ENCODE measurements at regions not wholly inside any gene's neighbourhood (a gene's known extent, or its start where the extent isn't known, plus 50 kb on each side); places are given as distances from the start of the nearest gene placed in this dataset.

DNA sequence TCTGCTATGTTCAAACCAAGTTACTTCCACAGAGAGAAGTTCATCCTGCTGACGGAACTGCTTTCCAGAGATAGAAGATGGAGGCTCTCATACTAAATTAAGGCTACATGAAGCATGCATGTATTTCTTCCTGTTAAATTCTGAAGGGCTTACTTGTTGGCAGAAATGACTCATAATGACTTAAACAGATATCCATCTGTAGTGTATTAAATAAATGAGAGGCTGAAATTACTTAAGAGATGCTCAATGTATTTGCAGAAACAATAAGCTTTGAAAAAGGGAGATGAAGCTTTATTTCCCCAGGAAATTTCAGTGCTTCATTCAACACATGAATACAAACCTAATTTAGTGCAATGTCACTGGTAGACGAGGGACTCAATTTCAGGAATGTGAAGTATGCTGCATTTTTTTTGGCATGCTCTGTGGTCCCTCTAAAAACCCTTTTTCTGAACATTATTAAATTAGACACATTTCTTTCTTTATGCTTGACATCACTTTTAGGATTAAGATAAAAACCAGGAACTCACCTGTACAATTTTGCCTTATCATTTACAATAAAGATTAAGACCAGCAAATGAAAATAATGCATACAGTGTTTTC lies 759.1 kb upstream of the POU3F4 start:
- Histone ChIP-seq H2AFZ (ENCODE audit: low read length) (no peak overlapping the region), H3K4me1 (ENCODE audit: insufficient read depth, low read length, severe bottlenecking) (peaks cover 27% of the 10 kb centered on the region), H3K4me2 (ENCODE audit: low read length) (no peak overlapping the region), H3K9ac (ENCODE audit: low read length) (no peak overlapping the region), H3F3A (ENCODE audit: insufficient read depth, low read length) (no peaks in the 10 kb centered on the region), H3K9me3 (ENCODE audit: low read length) (no peaks in the 10 kb centered on the region), H3K79me2 (ENCODE audit: insufficient read depth, low read length) (no peaks in the 10 kb centered on the region), H3K27me3 (ENCODE audit: insufficient read depth, low read length) (no peaks in the 10 kb centered on the region), H3K27ac (ENCODE audit: low read depth, low read length, poor library complexity, severe bottlenecking) (no peak overlapping the region), H3K4me3 (ENCODE audit: low read depth, low read length, poor library complexity, severe bottlenecking) (no peak overlapping the region), H3K36me3 (ENCODE audit: insufficient read depth, low read length) (no peaks in the 10 kb centered on the region), H3K9me2 (ENCODE audit: low read depth, low read length) (no peaks in the 10 kb centered on the region), H4K20me1 (ENCODE audit: insufficient read depth, low read length) (no peaks in the 10 kb centered on the region)
- TF ChIP-seq, protein P1, sequence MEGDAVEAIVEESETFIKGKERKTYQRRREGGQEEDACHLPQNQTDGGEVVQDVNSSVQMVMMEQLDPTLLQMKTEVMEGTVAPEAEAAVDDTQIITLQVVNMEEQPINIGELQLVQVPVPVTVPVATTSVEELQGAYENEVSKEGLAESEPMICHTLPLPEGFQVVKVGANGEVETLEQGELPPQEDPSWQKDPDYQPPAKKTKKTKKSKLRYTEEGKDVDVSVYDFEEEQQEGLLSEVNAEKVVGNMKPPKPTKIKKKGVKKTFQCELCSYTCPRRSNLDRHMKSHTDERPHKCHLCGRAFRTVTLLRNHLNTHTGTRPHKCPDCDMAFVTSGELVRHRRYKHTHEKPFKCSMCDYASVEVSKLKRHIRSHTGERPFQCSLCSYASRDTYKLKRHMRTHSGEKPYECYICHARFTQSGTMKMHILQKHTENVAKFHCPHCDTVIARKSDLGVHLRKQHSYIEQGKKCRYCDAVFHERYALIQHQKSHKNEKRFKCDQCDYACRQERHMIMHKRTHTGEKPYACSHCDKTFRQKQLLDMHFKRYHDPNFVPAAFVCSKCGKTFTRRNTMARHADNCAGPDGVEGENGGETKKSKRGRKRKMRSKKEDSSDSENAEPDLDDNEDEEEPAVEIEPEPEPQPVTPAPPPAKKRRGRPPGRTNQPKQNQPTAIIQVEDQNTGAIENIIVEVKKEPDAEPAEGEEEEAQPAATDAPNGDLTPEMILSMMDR (IDR thresholded peaks at IDR 0.05; ENCODE audit: low read length) = no peak
- TF ChIP-seq EZH2 (IDR thresholded peaks at IDR 0.05; ENCODE audit: borderline replicate concordance, low read length) = no peak

DNA sequence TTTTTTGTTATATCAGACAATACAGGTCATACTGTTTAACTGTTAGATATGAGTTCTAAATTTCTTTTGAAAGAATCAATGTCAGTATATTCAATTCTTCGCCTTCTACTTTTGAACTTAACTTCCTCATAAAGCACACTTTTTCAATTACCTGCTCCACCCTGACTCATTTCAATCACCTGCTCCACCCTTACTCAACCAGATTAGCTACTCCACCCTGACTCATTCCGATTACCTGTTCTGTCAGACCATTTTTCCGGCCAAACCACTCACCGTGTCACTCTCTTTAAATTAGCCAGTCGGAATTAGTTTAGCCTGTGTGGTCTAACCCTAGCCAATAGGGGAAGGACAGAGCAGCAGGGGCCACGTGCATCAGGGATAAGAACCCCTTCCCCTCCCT lies 751.8 kb upstream of the POU3F4 start:
- no peak overlapping the region for H3K4me2 ChIP-seq (ENCODE audit: low read length)
- no peak overlapping the region for H3K27ac ChIP-seq (ENCODE audit: low read depth, low read length, poor library complexity, severe bottlenecking)
- H4K20me1 ChIP-seq (ENCODE audit: insufficient read depth, low read length) = no peaks in the 10 kb centered on the region
- no peaks in the 10 kb centered on the region for H3F3A ChIP-seq (ENCODE audit: insufficient read depth, low read length)
- no peak overlapping the region for H3K4me3 ChIP-seq (ENCODE audit: low read depth, low read length, poor library complexity, severe bottlenecking)
- no peak overlapping the region for H2AFZ ChIP-seq (ENCODE audit: low read length)
- H3K36me3 ChIP-seq (ENCODE audit: insufficient read depth, low read length) = no peaks in the 10 kb centered on the region
- H3K27me3 ChIP-seq (ENCODE audit: insufficient read depth, low read length) = no peaks in the 10 kb centered on the region
- no peaks in the 10 kb centered on the region for H3K9me2 ChIP-seq (ENCODE audit: low read depth, low read length)
- TF ChIP-seq EZH2 (IDR thresholded peaks at IDR 0.05; ENCODE audit: borderline replicate concordance, low read length) = no peak
- TF ChIP-seq, protein P1 (IDR thresholded peaks at IDR 0.05; ENCODE audit: low read length) = no peak
- no peaks in the 10 kb centered on the region for H3K4me1 ChIP-seq (ENCODE audit: insufficient read depth, low read length, severe bottlenecking)
- no peaks in the 10 kb centered on the region for H3K9me3 ChIP-seq (ENCODE audit: low read length)
- no peaks in the 10 kb centered on the region for H3K79me2 ChIP-seq (ENCODE audit: insufficient read depth, low read length)
- no peak overlapping the region for H3K9ac ChIP-seq (ENCODE audit: low read length)

DNA sequence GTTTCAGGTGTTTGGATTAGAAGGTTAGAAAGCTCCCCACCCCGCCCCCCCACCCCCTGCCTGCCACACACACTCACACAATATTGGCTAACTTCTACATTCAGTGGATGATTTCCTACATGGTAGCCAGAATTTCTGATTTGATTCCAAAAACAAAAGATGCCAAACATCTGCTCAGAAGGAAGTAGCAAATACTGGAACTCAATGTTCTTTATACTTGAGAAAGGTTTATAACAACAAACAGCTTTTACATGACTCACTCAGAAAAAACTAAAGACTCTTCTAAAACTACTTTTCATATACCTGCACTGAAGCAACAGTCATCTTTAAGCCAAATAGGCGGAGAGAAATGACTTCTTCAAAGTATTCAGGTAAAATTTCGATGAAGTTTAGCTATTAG lies 750.5 kb upstream of the POU3F4 start:
- no peak overlapping the region for H3K4me2 ChIP-seq (ENCODE audit: low read length)

More for the DNA sequence above, 750.5 kb upstream of the POU3F4 start:
- Histone ChIP-seq H3K4me3 (ENCODE audit: low read depth, low read length, poor library complexity, severe bottlenecking) (no peak overlapping the region), H3K27me3 (ENCODE audit: insufficient read depth, low read length) (no peaks in the 10 kb centered on the region), H3K27ac (ENCODE audit: low read depth, low read length, poor library complexity, severe bottlenecking) (no peak overlapping the region), H3K79me2 (ENCODE audit: insufficient read depth, low read length) (no peaks in the 10 kb centered on the region), H3K9me3 (ENCODE audit: low read length) (no peaks in the 10 kb centered on the region), H3K9me2 (ENCODE audit: low read depth, low read length) (no peaks in the 10 kb centered on the region), H3K9ac (ENCODE audit: low read length) (no peak overlapping the region), H3F3A (ENCODE audit: insufficient read depth, low read length) (no peaks in the 10 kb centered on the region), H4K20me1 (ENCODE audit: insufficient read depth, low read length) (no peaks in the 10 kb centered on the region), H3K4me1 (ENCODE audit: insufficient read depth, low read length, severe bottlenecking) (no peaks in the 10 kb centered on the region), H2AFZ (ENCODE audit: low read length) (no peak overlapping the region), H3K36me3 (ENCODE audit: insufficient read depth, low read length) (no peaks in the 10 kb centered on the region)
- no peak for TF ChIP-seq EZH2 (IDR thresholded peaks at IDR 0.05; ENCODE audit: borderline replicate concordance, low read length)
- TF ChIP-seq, protein P1 (IDR thresholded peaks at IDR 0.05; ENCODE audit: low read length) = no peak
